ENCODE measurements at regions not wholly inside any gene's neighbourhood (a gene's known extent, or its start where the extent isn't known, plus 50 kb on each side); places are given as distances from the start of the nearest gene placed in this dataset.

GRCh38 chr1:209302779-209303568, 280.5 kb upstream of the CAMK1G start:
- POLR2A ChIA-PET: no interaction called here
- Mint-ChIP-seq H3K27me3 (peaks cover 9 to 66% (median 18%) of the 10 kb centered on the region in 5 donors), H3K27ac (no peak overlapping the region), H3K4me1 (no peaks in the 10 kb centered on the region), H3K9me3 (peaks cover 0 to 7% (median 0%) of the 10 kb centered on the region in 9 donors), H3K4me3 (no peak overlapping the region), H3K36me3 (no peaks in the 10 kb centered on the region)
- ATAC-seq (no peak), DNase-seq (no peak)

DNA sequence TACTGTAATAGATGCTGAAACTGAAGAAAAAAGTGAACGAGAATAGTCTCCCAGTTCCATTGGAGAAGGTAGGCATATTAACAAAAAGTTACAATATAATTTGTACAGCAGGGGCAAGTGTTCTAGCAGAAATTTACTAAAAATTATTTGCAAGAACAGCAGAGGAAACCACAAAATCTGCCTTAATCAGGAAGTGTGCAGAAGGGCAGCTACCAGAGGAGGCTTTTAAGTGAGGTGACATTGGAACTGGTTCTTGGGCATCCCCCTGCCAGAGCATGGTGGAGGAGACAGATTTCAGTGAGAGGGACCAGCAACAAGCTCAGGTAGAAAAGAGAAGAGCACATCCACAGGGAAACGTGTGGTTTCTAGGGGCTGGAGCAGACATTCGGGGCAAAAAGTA, 279.3 kb upstream of the CAMK1G start:
- Mint-ChIP-seq H3K9me3 (peaks cover 0 to 11% (median 0%) of the 10 kb centered on the region in 9 donors), H3K27ac (no peak overlapping the region), H3K27me3 (peaks cover 9 to 74% (median 19%) of the 10 kb centered on the region in 5 donors), H3K4me3 (no peak overlapping the region), H3K36me3 (no peaks in the 10 kb centered on the region), H3K4me1 (no peaks in the 10 kb centered on the region)
- POLR2A ChIA-PET: no interaction called here
- ATAC-seq (no peak), DNase-seq (no peak)

DNA sequence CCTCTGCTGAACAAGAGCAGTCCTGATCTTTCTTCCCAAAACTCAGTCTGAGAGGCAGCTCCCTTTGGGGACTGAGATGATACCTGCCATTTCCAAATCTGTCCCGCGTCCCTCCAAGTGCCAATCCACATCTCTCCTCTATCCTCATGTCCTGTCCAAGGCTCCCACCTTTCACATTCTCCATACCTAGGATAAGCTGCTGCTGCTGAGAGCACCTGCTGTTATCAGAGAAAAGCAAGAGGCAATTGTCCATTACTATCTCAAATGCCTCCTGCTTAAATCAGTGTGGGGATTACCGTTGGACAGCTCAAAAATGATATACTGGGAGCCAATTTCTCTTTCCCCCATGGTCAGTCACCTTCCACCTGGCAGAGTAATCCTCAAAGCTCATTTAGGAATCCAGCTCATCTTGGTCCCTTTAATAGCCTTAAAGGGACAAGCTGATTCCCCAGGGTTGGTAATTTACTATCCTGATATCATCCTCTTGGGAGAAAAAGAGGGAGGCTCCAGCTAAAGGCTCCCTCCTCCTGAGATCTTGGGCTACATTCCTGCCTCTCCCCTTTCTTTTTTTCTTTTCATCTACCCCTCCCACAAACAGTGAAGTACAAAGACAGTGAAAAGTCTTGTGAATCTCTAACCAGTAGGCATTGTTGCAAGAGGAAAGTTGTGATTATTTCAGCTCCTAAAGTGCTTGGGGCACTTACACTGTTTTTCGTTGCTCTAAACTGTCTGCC, 278.1 kb upstream of the CAMK1G start:
- Mint-ChIP-seq H3K36me3 (no peaks in the 10 kb centered on the region), H3K4me3 (no peak overlapping the region), H3K9me3 (peaks cover 0 to 11% (median 0%) of the 10 kb centered on the region in 9 donors), H3K27me3 (peaks cover 4 to 65% (median 19%) of the 10 kb centered on the region in 5 donors), H3K4me1 (no peaks in the 10 kb centered on the region), H3K27ac (no peak overlapping the region)
- DNase-seq (no peak), ATAC-seq (no peak)
- POLR2A ChIA-PET: no interaction called here

- H3K27me3 Mint-ChIP-seq: peaks cover 3 to 51% (median 18%) of the 10 kb centered on the region in 5 donors
- peaks cover 0 to 11% (median 0%) of the 10 kb centered on the region in 9 donors for H3K9me3 Mint-ChIP-seq
- DNase-seq: no peak
- no peak for ATAC-seq
- H3K4me3 Mint-ChIP-seq: no peak overlapping the region
- no peaks in the 10 kb centered on the region for H3K4me1 Mint-ChIP-seq
- no peaks in the 10 kb centered on the region for H3K36me3 Mint-ChIP-seq
- no peak overlapping the region for H3K27ac Mint-ChIP-seq
- POLR2A ChIA-PET: no interaction called here
Observed at GRCh38 chr1:209307846-209308245, 275.7 kb upstream of the CAMK1G start.

- Mint-ChIP-seq H3K27me3 (peaks cover 3 to 53% (median 17%) of the 10 kb centered on the region in 5 donors), H3K4me3 (no peak overlapping the region), H3K9me3 (peaks cover 0 to 19% (median 0%) of the 10 kb centered on the region in 9 donors), H3K36me3 (peaks cover 0 to 5% (median 0%) of the 10 kb centered on the region in 3 donors), H3K27ac (no peak overlapping the region), H3K4me1 (no peaks in the 10 kb centered on the region)
- ATAC-seq: no peak
- DNase-seq: no peak
- POLR2A ChIA-PET: no interaction called here
Observed at GRCh38 chr1:209309198-209309597, 274.3 kb upstream of the CAMK1G start.

GRCh38 chr1:209311770-209312169, 271.7 kb upstream of the CAMK1G start:
- POLR2A ChIA-PET: no interaction called here
- H3K27ac Mint-ChIP-seq: no peak overlapping the region
- no peak overlapping the region for H3K4me3 Mint-ChIP-seq
- ATAC-seq: no peak
- H3K9me3 Mint-ChIP-seq: peaks cover 0 to 23% (median 0%) of the 10 kb centered on the region in 9 donors
- no peak for DNase-seq
- H3K27me3 Mint-ChIP-seq: peaks cover 0 to 39% (median 17%) of the 10 kb centered on the region in 5 donors
- no peaks in the 10 kb centered on the region for H3K4me1 Mint-ChIP-seq
- peaks cover 0 to 5% (median 0%) of the 10 kb centered on the region in 3 donors for H3K36me3 Mint-ChIP-seq

DNA sequence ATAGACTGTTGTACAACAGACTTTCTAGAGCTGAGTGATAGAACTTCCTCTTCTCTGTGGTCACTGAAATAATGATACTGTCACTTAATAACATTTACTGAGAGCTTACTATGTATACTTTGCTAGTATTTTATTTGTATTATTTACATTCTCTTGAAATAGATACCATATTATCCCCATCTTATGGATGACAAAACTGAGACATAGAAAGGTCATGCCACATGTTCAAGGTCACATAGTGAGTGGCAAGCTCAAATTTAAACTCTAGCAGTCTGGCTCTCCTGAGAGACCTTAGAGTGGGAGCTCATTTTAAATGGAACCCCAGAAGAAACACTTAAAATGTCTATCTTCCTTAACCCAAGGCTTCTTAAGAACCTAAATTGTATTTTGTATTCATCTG, 266.6 kb upstream of the CAMK1G start:
- Mint-ChIP-seq H3K4me1 (no peaks in the 10 kb centered on the region), H3K36me3 (peaks cover 0 to 5% (median 0%) of the 10 kb centered on the region in 3 donors), H3K9me3 (peaks cover 0 to 12% (median 4%) of the 10 kb centered on the region in 9 donors), H3K27me3 (peaks cover 2 to 18% (median 17%) of the 10 kb centered on the region in 5 donors), H3K27ac (no peak overlapping the region), H3K4me3 (no peak overlapping the region)
- POLR2A ChIA-PET: no interaction called here
- no peak for DNase-seq
- no peak for ATAC-seq

GRCh38 chr1:209318181-209319056, 265.1 kb upstream of the CAMK1G start:
- Mint-ChIP-seq H3K27ac (no peak overlapping the region), H3K36me3 (peaks cover 0 to 5% (median 0%) of the 10 kb centered on the region in 3 donors), H3K4me3 (no peak overlapping the region), H3K4me1 (no peaks in the 10 kb centered on the region), H3K27me3 (peaks cover 2 to 17% (median 12%) of the 10 kb centered on the region in 5 donors), H3K9me3 (peaks cover 0 to 12% (median 4%) of the 10 kb centered on the region in 9 donors)
- no peak for ATAC-seq
- POLR2A ChIA-PET: no interaction called here
- no peak for DNase-seq

DNA sequence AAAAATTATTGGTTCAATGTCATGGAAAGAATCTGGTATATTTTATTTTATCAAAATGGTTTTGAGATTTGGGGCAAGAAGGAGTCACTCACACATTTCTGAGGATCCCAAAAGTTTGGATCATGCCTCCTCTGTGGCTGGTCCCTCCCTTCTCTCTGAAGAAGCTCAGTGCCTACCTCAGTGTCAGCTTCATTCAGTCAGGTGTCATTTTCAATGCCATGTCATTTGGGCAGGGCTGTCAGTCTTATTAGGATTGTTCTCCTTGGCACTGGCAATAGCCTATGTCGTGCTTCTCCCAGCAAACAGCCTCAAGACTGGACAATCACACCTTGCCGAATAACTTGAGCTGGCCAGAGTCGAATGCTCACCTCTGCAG, 264.5 kb upstream of the CAMK1G start:
- Mint-ChIP-seq H3K4me3 (no peak overlapping the region), H3K27ac (no peak overlapping the region), H3K36me3 (peaks cover 0 to 1% (median 0%) of the 10 kb centered on the region in 3 donors), H3K9me3 (peaks cover 0 to 6% (median 4%) of the 10 kb centered on the region in 9 donors), H3K27me3 (peaks cover 2 to 13% (median 6%) of the 10 kb centered on the region in 5 donors), H3K4me1 (no peaks in the 10 kb centered on the region)
- no peak for ATAC-seq
- POLR2A ChIA-PET: no interaction called here
- no peak for DNase-seq

GRCh38 chr1:209319549-209319948, 264.0 kb upstream of the CAMK1G start:
- Mint-ChIP-seq H3K36me3 (no peaks in the 10 kb centered on the region), H3K27me3 (peaks cover under 1 to 8% (median 2%) of the 10 kb centered on the region in 5 donors), H3K9me3 (peaks cover 0 to 5% (median 3%) of the 10 kb centered on the region in 9 donors), H3K4me3 (no peak overlapping the region), H3K4me1 (peaks cover 0 to 1% (median 0%) of the 10 kb centered on the region in 4 donors), H3K27ac (no peak overlapping the region)
- ATAC-seq (no peak), DNase-seq (no peak)
- POLR2A ChIA-PET: no interaction called here

DNA sequence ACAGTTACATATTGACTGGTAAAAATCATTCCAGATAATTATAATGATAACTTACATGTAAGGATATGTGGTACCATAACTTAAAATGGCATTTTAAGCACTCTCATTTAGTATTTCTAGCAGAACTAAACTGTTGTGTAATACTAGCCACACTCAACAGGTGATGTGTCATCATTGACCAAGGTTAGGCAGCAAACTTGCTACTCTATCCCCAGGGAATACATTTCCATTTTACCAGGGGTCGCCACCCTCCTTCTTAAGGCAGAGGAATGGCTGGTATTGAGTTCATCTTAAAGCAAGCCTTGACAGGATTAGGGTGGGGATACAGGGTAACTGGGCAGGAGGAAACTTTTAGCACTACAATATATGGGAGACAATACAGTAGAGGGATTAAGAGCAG, 259.8 kb upstream of the CAMK1G start:
- H3K4me3 Mint-ChIP-seq: no peak overlapping the region
- peaks cover 0 to 13% (median 5%) of the 10 kb centered on the region in 5 donors for H3K27me3 Mint-ChIP-seq
- H3K36me3 Mint-ChIP-seq: no peaks in the 10 kb centered on the region
- no peak overlapping the region for H3K27ac Mint-ChIP-seq
- POLR2A ChIA-PET: no interaction called here
- ATAC-seq (no peak), DNase-seq (no peak)
- H3K9me3 Mint-ChIP-seq: peaks cover 0 to 5% (median 3%) of the 10 kb centered on the region in 9 donors
- peaks cover 0 to 1% (median 0%) of the 10 kb centered on the region in 4 donors for H3K4me1 Mint-ChIP-seq

Data from naive thymus-derived CD8-positive, alpha-beta T cell (primary cell).